Ascending aorta (tissue), 2 donors: ENCODE measurements at regions not wholly inside any gene's neighbourhood (a gene's known extent, or its start where the extent isn't known, plus 50 kb on each side); places are given as distances from the start of the nearest gene placed in this dataset.

Experiments
- DNase-seq, 2 donors: peaks; one replicate each; pipeline ENCODE4 v3.0.0-alpha.2; 2019; ENCODE audit warnings: low spot score in 2 of 2
- H3K27ac ChIP-seq, 2 donors: fragments of 200-600 bp; sonication (generic); one replicate each; pipeline ENCODE4 v1.5.1; 2016 to 2017; ENCODE audit warnings: mild to moderate bottlenecking in 1 of 2
- H3K27me3 ChIP-seq: fragments of 200-600 bp; sonication (generic); one replicate; pipeline ENCODE4 v1.5.1; 2017
- H3K36me3 ChIP-seq, 2 donors: fragments of 200-600 bp; sonication (generic); one replicate each; pipeline ENCODE4 v1.5.1; 2016
- H3K4me1 ChIP-seq, 2 donors: fragments of 200-600 bp; sonication (generic); one replicate each; pipeline ENCODE4 v1.5.1; 2016 to 2017; ENCODE audit warnings: mild to moderate bottlenecking in 1 of 2
- H3K4me3 ChIP-seq, 2 donors: fragments of 200-600 bp; sonication (generic); one replicate each; pipeline ENCODE4 v1.5.1; 2016 to 2017; ENCODE audit warnings: mild to moderate bottlenecking in 1 of 2
- H3K9me3 ChIP-seq, 2 donors: fragments of 200-600 bp; sonication (generic); one replicate each; pipeline ENCODE4 v1.5.1; 2016
- CTCF ChIP-seq, 3 experiments: fragments of 200-600 bp in 2 of 3; fragments of 450-650 bp in 1 of 3; sonication (generic) in 2 of 3; IDR thresholded peaks; one replicate each; pipeline ENCODE4 v1.5.1; 2016 to 2019; ENCODE audit warnings: antibody characterized with exemption in 3 of 3, mild to moderate bottlenecking in 1 of 3, moderate library complexity in 1 of 3
- intact Hi-C: fragments of 100-400 bp; cut with DNase I; formaldehyde crosslinking; loops from one replicate; pipeline ENCODE4 v1.15.1; 2023

- no peaks in the 10 kb centered on the region for H3K36me3 ChIP-seq
- no peaks in the 10 kb centered on the region for H3K9me3 ChIP-seq
- intact Hi-C loops, result no loop called here
- H3K4me1 ChIP-seq, result no peaks in the 10 kb centered on the region
- TF ChIP-seq CTCF (IDR thresholded peaks at IDR 0.05), result no peak
- DNase-seq, result no peak
- no peaks in the 10 kb centered on the region for H3K27me3 ChIP-seq
- H3K4me3 ChIP-seq, result no peak overlapping the region
- H3K27ac ChIP-seq, result no peak overlapping the region
These were observed 287.0 kb downstream of the RERGL start for GRCh38 chr12:17802657-17803641.

GRCh38 chr12:17793854-17794253 is 296.1 kb downstream of the RERGL start:
- DNase-seq, result no peak
- Histone ChIP-seq H3K27me3 (no peaks in the 10 kb centered on the region), H3K36me3 (no peaks in the 10 kb centered on the region), H3K9me3 (no peaks in the 10 kb centered on the region), H3K27ac (no peak overlapping the region), H3K4me1 (no peaks in the 10 kb centered on the region), H3K4me3 (no peak overlapping the region)
- intact Hi-C loops, result no loop called here
- TF ChIP-seq CTCF (IDR thresholded peaks at IDR 0.05), result no peak

- no peak for DNase-seq
- TF ChIP-seq CTCF (IDR thresholded peaks at IDR 0.05), result no peak
- no peaks in the 10 kb centered on the region for H3K36me3 ChIP-seq
- H3K9me3 ChIP-seq, result no peaks in the 10 kb centered on the region
- H3K27ac ChIP-seq, result no peak overlapping the region
- H3K4me3 ChIP-seq, result no peak overlapping the region
- no peaks in the 10 kb centered on the region for H3K27me3 ChIP-seq
- H3K4me1 ChIP-seq, result no peaks in the 10 kb centered on the region
- intact Hi-C loops, result loop anchor here (5.0 kb wide), 1 partner anchor 84 kb away; no protein-coding TSS in a partner anchor
These were observed 311.8 kb downstream of the RERGL start for GRCh38 chr12:17778242-17778641.

DNA sequence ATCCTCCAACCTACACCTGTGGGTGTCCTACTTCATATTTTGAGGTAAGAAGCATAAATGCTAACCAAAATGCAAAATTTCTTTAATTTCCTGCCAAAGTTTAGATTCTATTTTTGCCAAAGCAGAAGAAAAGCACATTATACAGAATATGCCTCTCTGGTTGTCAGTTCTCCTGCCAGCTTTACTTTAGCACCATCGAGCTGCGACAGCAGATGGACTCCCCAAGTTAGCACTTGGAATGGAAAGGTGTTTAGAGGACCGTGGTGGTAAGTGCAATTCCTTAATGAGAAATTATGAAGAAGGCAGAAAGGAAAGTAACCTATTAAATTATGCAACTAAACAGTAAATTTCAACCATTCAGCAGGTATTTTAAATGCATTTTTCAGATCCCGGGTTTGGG is 326.6 kb downstream of the RERGL start:
- Histone ChIP-seq H3K27me3 (no peaks in the 10 kb centered on the region), H3K27ac (no peak overlapping the region), H3K36me3 (no peaks in the 10 kb centered on the region), H3K4me1 (no peaks in the 10 kb centered on the region), H3K4me3 (no peak overlapping the region), H3K9me3 (no peaks in the 10 kb centered on the region)
- intact Hi-C loops, result loop anchor here (5.0 kb wide), 1 partner anchor 89 kb away; no protein-coding TSS in a partner anchor
- no peak for TF ChIP-seq CTCF (IDR thresholded peaks at IDR 0.05)
- no peak for DNase-seq

DNA sequence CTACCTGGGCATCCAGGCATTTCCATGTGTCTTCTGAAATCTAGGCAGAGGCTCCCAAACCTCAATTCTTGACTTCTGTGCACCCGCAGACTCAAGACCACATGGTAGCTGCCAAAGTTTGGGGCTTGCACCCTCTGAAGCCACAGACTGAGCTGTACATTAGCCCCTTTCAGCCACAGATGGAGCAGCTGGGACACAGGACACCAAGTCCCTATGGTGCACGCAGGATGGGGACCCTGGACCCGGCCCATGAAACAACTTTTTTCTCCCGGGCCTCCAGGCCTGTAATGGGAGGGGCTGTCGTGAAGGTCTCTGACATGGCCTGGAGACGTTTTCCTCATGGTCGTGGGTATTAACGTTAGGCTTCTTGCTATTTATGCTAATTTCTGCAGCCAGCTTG is 330.0 kb downstream of the RERGL start:
- H3K27ac ChIP-seq, result no peak overlapping the region
- H3K27me3 ChIP-seq, result no peaks in the 10 kb centered on the region
- intact Hi-C loops, result loop anchor here (5.0 kb wide), 1 partner anchor 92 kb away; no protein-coding TSS in a partner anchor
- H3K4me3 ChIP-seq, result no peak overlapping the region
- DNase-seq, result no peak
- H3K4me1 ChIP-seq, result no peaks in the 10 kb centered on the region
- no peak for TF ChIP-seq CTCF (IDR thresholded peaks at IDR 0.05)
- H3K36me3 ChIP-seq, result no peaks in the 10 kb centered on the region
- H3K9me3 ChIP-seq, result no peaks in the 10 kb centered on the region
